ENCODE measurements at regions not wholly inside any gene's neighbourhood (a gene's known extent, or its start where the extent isn't known, plus 50 kb on each side); places are given as distances from the start of the nearest gene placed in this dataset.

DNA sequence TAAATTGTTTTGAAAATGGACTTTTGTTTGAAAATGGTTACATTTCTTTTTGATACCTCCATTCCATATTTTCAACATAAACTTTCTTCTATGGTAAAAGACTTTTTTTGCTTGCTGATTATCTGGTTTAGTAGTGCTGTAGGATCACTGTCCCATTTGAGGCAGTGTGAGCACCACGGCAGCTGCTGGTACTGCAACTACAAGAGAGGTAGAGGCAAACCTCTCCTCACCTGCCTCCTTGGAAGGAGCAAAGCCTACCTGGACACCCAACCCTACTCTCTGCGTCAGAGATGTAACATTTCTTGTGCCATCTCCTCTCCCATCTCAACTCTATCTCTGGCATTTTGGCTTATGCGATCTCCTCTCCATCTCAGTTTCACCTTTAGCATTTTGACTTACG is 460.1 kb downstream of the SHQ1 start:
- DNase-seq = no peak

GRCh38 chr3:72386327-72387000 is 461.8 kb downstream of the SHQ1 start:
- no peak for DNase-seq

DNA sequence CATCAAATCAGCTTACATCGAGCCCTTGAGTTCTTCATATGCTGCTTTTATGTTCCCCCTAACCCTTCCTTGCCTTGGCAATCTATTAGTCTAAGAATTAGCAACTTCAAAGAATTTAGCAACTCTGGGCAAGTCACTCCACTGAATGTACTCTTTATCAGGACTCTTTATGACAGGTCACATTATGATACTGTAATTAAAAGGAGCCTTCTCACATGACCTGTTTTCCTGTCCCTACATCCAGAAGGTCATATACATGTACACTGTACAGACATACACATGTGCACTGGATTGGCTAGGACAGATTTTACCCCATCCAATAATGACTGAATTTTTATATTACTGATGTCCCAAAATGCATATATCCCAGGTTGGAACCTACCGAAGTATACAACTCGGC is 463.1 kb downstream of the SHQ1 start:
- no peak for DNase-seq

GRCh38 chr3:72384602-72385001 is 463.6 kb downstream of the SHQ1 start:
- no peak for DNase-seq

DNA sequence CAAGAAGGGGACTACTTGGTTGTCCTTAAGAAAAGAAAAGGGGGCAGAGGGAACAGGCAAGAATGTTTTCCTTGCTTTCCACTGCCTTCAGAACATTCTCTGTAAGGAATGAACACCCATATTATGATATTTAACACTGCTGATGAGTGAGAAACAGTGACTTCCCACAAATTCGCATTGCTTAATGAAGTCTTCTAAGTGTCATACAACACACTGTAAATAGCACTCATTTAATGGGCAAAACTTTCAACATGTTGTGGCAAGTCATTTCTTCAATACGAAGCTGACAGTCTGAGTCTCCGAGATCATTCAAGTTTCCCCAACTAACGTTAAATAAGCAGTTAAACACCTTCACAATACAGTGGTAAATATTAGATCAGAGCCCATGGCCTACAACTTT is 464.4 kb downstream of the SHQ1 start:
- no peak for DNase-seq

- DNase-seq = no peak
Measured at GRCh38 chr3:72383230-72383629, 465.0 kb downstream of the SHQ1 start.

- no peak for DNase-seq
Measured at GRCh38 chr3:72382460-72382859, 465.8 kb downstream of the SHQ1 start.

GRCh38 chr3:72381584-72381983 is 466.7 kb downstream of the SHQ1 start:
- no peak for DNase-seq

- no peak for DNase-seq
Measured at GRCh38 chr3:72380711-72381493, 467.3 kb downstream of the SHQ1 start.

GRCh38 chr3:72380193-72380592 is 468.1 kb downstream of the SHQ1 start:
- no peak for DNase-seq

GRCh38 chr3:72379500-72380187 is 468.6 kb downstream of the SHQ1 start:
- DNase-seq = no peak

- no peak for DNase-seq
Measured at GRCh38 chr3:72378287-72378686, 470.0 kb downstream of the SHQ1 start.

DNA sequence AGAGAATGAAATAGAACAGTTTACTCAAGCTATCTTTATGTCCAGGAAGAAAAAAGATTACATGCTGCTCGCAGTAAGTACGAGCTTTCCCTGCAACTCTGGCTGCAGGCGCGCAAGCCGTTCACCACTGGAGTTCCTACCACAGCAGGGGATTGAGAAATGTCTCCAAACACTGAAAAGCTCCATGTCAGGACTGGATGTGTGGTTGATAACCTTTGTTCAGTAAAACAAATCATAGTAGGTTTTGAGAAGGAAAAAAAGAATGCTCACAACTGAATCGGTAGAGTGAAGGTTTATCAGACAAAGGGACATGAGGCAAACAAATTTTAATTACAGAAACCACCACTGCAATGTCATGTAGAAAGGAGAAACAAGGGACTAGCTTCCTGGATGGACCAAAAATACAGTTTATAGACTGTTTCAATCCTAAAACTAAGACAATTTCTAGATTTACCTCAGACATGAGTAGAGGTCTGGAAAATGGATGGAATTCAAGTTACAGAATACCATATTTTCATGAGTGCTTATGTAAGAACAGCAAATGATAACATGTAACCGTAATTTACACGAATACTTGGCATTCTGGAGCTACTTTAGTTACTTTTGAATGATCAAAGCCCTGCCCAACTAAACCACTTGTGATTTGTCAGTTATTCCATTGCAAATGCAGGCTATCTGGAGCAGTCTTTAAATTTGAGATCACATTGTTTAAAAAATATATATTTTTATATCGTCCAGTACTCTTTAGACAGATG is 471.1 kb downstream of the SHQ1 start:
- DNase-seq = no peak

DNA sequence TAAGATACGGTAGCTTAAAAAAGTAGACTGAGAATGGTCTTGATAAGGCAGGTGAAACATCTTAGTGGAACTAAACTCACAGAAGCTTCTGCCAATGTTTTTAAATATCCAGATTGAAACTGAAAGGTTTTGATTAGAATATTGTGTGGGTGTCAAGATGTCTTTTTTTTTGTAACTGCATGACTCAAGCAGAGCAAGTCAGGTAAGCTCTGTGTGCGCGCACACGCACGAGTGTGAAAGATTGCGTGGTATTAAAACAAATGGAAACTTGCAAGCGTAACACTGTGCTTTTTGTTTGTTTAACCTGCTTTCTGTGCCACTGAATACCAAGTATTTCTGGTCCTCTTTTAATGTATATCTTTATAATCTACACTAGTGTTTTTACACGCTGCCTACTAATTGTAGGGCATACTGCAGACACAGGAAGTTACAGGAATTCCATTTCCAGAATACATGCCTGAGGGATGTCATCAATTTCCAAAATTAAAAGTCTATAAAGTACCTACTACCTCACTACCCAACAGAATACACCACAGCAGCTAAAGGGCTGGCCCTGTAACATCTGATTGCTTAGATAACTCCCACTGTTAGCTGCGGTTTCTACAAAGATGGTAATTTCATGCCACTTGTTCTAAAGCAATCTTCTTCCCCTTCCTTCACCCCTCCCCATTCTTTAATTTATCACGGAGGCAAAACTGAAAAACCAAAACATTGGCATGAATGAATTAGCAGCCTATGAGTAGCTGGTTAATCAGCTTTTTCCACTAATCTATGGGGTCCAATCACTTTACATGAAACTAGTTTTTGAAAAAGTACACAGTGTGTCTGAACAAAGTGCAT is 472.8 kb downstream of the SHQ1 start:
- no peak for DNase-seq

DNA sequence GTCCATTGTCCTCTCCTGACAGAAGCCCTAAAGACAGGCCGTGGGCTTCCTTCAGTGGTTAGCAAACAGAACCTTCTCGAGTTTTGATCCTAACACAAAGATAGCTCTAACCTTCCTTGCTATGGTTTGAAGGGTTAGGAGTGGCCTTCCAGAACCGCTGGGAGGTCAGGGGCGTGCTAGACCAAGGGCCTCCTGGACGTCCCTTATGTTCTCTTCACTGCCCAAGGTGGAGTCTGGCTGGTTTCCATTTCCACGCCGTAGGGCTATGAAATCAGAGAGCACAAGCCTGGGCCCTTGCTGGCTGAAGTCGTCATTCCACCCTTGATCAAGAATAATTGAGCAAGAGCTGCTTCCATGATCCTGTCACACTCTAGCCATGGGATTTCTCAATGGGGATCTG is 475.1 kb downstream of the SHQ1 start:
- no peak for DNase-seq

GRCh38 chr3:72372161-72372560 is 476.1 kb downstream of the SHQ1 start:
- no peak for DNase-seq

GRCh38 chr3:72371431-72371830 is 476.8 kb downstream of the SHQ1 start:
- DNase-seq = no peak

GRCh38 chr3:72370947-72371346 is 477.3 kb downstream of the SHQ1 start:
- no peak for DNase-seq

- DNase-seq = no peak
Measured at GRCh38 chr3:72369681-72370080, 478.6 kb downstream of the SHQ1 start.

DNA sequence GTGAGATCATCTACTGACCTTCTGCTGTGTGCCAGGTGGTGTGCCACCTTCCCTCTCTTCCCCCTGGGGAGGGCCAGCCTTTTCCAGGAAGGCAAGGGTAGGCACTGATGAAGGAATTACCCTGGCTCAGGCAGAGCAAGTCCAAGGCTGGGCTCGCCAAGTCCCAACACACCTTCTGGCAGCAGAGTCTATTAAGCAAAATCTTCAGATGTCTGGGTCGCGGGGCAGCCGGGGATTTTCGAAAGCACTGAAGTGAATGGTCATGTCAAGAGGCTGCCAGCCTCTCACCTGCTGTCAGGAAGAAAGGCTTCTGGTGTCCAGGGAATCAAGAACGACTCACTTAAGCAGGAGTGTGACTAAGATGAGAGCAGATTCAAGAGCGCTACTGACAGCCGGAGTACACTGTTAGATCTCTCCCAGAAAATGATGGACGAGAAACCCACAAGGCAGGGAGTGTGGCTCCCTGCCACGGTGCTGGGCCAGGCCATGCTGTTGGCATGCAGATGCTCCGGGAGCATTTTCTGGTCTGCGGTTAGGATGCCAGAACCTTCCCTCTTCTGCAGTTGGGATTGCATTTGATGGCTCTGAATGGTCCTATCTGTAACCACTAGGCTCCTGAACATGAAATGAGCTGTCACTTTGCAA is 479.8 kb downstream of the SHQ1 start:
- DNase-seq = no peak

DNA sequence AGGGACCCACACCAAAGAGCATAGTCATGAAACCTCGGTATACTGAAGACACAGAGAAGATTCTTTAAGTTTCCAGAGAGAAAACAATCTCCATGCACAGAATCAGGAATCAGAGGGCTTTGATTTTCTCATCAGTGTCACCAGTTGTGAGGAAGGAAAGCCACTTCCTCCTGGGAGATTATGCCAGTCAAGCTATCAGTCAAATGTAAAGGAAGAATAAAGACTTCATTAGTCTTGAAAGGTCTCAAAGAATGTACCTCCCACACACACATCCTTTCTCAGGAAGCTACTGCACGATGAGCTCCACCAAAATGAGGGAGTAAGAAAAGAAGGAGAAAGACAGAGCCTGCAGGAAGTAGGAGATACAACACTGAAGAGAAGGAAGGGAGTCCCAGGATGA is 486.3 kb downstream of the SHQ1 start:
- DNase-seq = no peak

- DNase-seq = no peak
Measured at GRCh38 chr3:72359743-72360142, 488.5 kb downstream of the SHQ1 start.

Measured in NCI-H526 treated with DMSO at 0.1 percent for 48 hours (cell line).